GM12875 (cell line): ENCODE measurements at regions not wholly inside any gene's neighbourhood (a gene's known extent, or its start where the extent isn't known, plus 50 kb on each side); places are given as distances from the start of the nearest gene placed in this dataset.

ENCODE experiments used
- H3K4me3 ChIP-seq: one replicate; pipeline ENCODE4 v1.5.1; 2011; ENCODE audit warnings: low read depth, low read length, control low read depth
- CTCF ChIP-seq: IDR thresholded peaks from 2 replicates; pipeline ENCODE4 v1.5.1; 2011; ENCODE audit warnings: low read depth, mild to moderate bottlenecking, control low read depth, inconsistent platforms, low read length, moderate library complexity, borderline replicate concordance; ENCODE audit not compliant: insufficient read depth

GRCh38 chr6:141634269-141634668, 498.5 kb upstream of the GJE1 start:
- TF ChIP-seq CTCF, result no peak

GRCh38 chr6:141624301-141624700, 508.4 kb upstream of the GJE1 start:
- no peak overlapping the region for H3K4me3 ChIP-seq
- TF ChIP-seq CTCF, result no peak

More at GRCh38 chr6:141634269-141634668, 498.5 kb upstream of the GJE1 start:
- H3K4me3 ChIP-seq, result no peak overlapping the region

GRCh38 chr6:141618180-141618581, 514.5 kb upstream of the GJE1 start:
- no peak for TF ChIP-seq CTCF
- H3K4me3 ChIP-seq, result no peak overlapping the region

GRCh38 chr6:141610741-141611140, 522.0 kb upstream of the GJE1 start:
- no peak for TF ChIP-seq CTCF

GRCh38 chr6:141607956-141608355, 524.8 kb upstream of the GJE1 start:
- TF ChIP-seq CTCF, result no peak

More at GRCh38 chr6:141610741-141611140, 522.0 kb upstream of the GJE1 start:
- H3K4me3 ChIP-seq, result no peak overlapping the region

GRCh38 chr6:141598487-141598886, 534.2 kb upstream of the GJE1 start:
- TF ChIP-seq CTCF, result no peak
- H3K4me3 ChIP-seq, result no peak overlapping the region

More at GRCh38 chr6:141607956-141608355, 524.8 kb upstream of the GJE1 start:
- no peak overlapping the region for H3K4me3 ChIP-seq

GRCh38 chr6:141594874-141595273, 537.9 kb upstream of the GJE1 start:
- no peak for TF ChIP-seq CTCF

More at GRCh38 chr6:141594874-141595273, 537.9 kb upstream of the GJE1 start:
- H3K4me3 ChIP-seq, result no peak overlapping the region
